Colonic mucosa (tissue), 4 donors: ENCODE measurements at regions not wholly inside any gene's neighbourhood (a gene's known extent, or its start where the extent isn't known, plus 50 kb on each side); places are given as distances from the start of the nearest gene placed in this dataset.

ENCODE experiments used
- DNase-seq: peaks from one replicate; pipeline ENCODE4 v3.0.0-alpha.2; 2020
- H3K27ac ChIP-seq: fragments of 200-600 bp; one replicate; pipeline ENCODE4 v1.8.0; 2021
- H3K27me3 ChIP-seq: fragments of 200-600 bp; one replicate; pipeline ENCODE4 v1.8.0; 2021
- H3K36me3 ChIP-seq: fragments of 200-600 bp; one replicate; pipeline ENCODE4 v1.8.0; 2021
- H3K4me1 ChIP-seq: fragments of 200-600 bp; one replicate; pipeline ENCODE4 v1.8.0; 2021; ENCODE audit warnings: mild to moderate bottlenecking
- H3K4me3 ChIP-seq: fragments of 200-600 bp; one replicate; pipeline ENCODE4 v1.8.0; 2021
- H3K9ac ChIP-seq, 2 donors: one replicate each; pipeline ENCODE4 v1.7.0; 2013; ENCODE audit warnings: control low read depth in 2 of 2, low read depth in 2 of 2, low read length in 2 of 2
- H3K9me3 ChIP-seq: fragments of 200-600 bp; one replicate; pipeline ENCODE4 v1.8.0; 2021
- intact Hi-C: fragments of 100-400 bp; cut with DNase I; formaldehyde crosslinking; loops from one replicate; pipeline ENCODE4 v1.14.1; 2022
- TF ChIP-seq, protein P1 (sequence below): fragments of 200-600 bp; IDR thresholded peaks from one replicate; pipeline ENCODE4 v1.8.0; 2022; ENCODE audit warnings: antibody characterized with exemption, mild to moderate bottlenecking
- donor health status: healthy.
- donor health status: DM: no; HTN: no; CAD: no.
- donor health status: DM: no; HTN: no; CAD: no.

DNA sequence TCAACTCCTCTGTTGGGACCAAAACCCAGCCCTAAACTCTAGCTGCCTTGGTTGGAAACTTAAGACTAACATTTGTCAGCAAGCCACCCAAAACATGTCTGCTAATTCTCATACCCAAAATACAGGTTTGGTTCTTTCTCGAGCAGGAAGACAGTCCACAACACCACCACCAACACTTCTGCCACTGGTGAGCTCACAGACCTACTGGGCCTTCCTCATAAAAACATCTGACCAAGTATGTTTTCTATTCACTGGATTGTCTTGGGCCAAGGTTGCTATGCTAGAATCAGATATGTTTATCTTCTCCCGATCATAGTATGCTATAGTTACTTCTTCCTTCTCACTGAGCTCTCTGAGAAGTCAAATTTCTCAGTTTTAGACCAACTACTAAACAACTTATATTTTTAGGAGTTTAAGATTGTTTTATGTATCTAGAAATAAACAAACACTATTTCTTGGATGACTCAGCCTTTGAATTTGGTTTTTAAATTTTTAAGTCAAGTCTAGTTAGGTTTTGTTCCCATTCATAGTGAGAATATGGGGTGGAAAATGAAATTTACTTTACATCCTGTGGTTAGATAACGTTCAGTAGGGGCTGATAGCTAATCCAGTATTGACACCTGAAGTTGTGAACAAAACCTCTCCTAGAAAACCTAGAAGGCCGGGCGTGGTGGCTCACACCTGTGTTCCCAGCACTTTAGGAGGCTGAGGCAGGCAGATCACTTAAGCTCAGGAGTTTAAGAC lies 360.5 kb downstream of the RSL24D1 start:
- no peak for DNase-seq
- Histone ChIP-seq H3K9me3 (no peaks in the 10 kb centered on the region), H3K27ac (no peak overlapping the region), H3K36me3 (no peaks in the 10 kb centered on the region), H3K4me3 (no peak overlapping the region), H3K4me1 (no peaks in the 10 kb centered on the region), H3K9ac (no peak overlapping the region), H3K27me3 (no peaks in the 10 kb centered on the region)
- TF ChIP-seq, protein P1, sequence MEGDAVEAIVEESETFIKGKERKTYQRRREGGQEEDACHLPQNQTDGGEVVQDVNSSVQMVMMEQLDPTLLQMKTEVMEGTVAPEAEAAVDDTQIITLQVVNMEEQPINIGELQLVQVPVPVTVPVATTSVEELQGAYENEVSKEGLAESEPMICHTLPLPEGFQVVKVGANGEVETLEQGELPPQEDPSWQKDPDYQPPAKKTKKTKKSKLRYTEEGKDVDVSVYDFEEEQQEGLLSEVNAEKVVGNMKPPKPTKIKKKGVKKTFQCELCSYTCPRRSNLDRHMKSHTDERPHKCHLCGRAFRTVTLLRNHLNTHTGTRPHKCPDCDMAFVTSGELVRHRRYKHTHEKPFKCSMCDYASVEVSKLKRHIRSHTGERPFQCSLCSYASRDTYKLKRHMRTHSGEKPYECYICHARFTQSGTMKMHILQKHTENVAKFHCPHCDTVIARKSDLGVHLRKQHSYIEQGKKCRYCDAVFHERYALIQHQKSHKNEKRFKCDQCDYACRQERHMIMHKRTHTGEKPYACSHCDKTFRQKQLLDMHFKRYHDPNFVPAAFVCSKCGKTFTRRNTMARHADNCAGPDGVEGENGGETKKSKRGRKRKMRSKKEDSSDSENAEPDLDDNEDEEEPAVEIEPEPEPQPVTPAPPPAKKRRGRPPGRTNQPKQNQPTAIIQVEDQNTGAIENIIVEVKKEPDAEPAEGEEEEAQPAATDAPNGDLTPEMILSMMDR: no peak
- intact Hi-C loops: no loop called here

DNA sequence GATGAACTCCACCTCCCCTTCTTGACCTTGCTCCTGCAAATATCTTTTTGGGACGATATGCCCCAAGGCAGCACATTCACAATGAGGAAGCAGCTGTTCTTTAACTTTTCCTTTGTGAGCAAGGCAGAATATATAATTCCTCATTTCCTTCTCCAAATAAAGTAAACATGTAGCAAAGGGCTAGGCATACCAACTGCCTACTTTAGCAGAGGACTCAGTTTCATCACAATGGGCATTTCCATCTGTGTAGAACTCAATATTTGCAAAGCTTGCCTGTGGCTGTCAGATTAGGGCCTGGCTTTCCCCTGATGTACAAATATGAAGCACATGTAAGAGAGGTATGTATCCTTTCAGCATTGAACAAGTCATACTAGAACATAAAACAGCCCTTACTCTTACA lies 366.9 kb downstream of the RSL24D1 start:
- H3K36me3 ChIP-seq: no peaks in the 10 kb centered on the region
- H3K27ac ChIP-seq: no peak overlapping the region
- no peak overlapping the region for H3K4me3 ChIP-seq
- H3K27me3 ChIP-seq: no peaks in the 10 kb centered on the region
- no peaks in the 10 kb centered on the region for H3K9me3 ChIP-seq
- TF ChIP-seq, protein P1: no peak
- no peak for DNase-seq
- H3K9ac ChIP-seq: no peak overlapping the region
- no peaks in the 10 kb centered on the region for H3K4me1 ChIP-seq
- intact Hi-C loops: no loop called here

DNA sequence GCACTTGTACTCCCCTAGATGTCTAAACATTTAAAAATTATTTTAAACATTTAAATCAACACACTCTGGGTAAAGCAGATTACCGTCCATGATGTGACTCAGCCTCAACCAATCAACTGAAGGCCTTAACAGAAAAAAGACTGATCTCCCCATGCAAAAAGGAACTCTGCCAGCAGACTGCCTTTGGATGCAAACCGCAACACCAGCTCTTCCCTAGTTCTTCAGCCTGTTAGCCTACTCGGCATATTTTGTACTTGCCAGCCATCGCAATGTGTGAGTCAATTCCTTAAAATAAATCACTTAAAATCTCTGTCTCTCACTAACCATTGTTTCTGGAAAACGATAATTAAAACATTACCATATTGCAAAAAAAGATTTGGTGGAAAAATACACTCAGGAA lies 375.9 kb downstream of the RSL24D1 start:
- H3K4me3 ChIP-seq: no peak overlapping the region
- H3K27ac ChIP-seq: no peak overlapping the region
- DNase-seq: no peak
- H3K4me1 ChIP-seq: no peaks in the 10 kb centered on the region
- H3K36me3 ChIP-seq: no peaks in the 10 kb centered on the region
- H3K9ac ChIP-seq: no peak overlapping the region
- intact Hi-C loops: no loop called here
- H3K27me3 ChIP-seq: no peaks in the 10 kb centered on the region
- TF ChIP-seq, protein P1: no peak
- no peaks in the 10 kb centered on the region for H3K9me3 ChIP-seq

DNA sequence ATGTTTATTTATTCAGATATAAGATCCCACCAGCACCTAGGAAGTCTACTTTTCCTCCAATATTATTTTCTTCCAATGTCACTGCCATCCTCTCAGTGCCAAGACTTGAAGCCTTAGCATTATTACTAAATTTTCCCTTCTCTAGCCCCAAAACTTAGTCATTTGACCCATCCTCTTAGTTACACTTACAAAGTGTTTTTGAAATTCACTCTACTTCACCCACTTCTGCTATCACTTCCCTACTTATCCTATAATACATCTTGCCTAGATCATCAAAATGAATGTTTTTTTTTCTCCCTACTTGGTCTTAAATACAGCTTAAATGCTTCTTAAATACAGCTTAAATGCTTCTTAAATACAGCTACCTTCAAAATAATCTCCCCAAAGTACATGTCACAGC lies 376.6 kb downstream of the RSL24D1 start:
- no peaks in the 10 kb centered on the region for H3K9me3 ChIP-seq
- TF ChIP-seq, protein P1: no peak
- no peaks in the 10 kb centered on the region for H3K27me3 ChIP-seq
- no peak overlapping the region for H3K4me3 ChIP-seq
- DNase-seq: no peak
- no peak overlapping the region for H3K9ac ChIP-seq
- no peaks in the 10 kb centered on the region for H3K4me1 ChIP-seq
- no peak overlapping the region for H3K27ac ChIP-seq
- intact Hi-C loops: no loop called here
- no peaks in the 10 kb centered on the region for H3K36me3 ChIP-seq

DNA sequence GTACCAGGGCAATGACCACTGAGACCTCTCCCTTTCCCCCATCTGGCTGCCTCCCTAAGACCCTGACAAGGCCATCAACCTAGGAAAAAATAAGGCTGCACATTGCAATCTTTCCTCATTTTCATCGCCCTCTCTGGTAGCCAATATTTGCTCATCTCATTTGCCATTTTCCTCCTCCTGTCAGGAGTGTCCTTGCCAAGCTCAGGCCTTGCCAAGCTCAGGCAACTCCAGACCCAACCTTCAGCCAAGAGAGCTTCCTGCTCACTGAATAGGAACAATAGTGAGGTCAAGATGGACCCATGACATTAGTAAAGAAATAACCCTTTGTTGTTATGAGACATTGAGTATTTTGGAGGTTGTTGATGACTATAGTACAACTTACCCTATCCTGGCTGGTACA lies 380.3 kb downstream of the RSL24D1 start:
- intact Hi-C loops: no loop called here
- no peaks in the 10 kb centered on the region for H3K9me3 ChIP-seq
- TF ChIP-seq, protein P1: no peak
- H3K4me3 ChIP-seq: no peak overlapping the region
- H3K4me1 ChIP-seq: no peaks in the 10 kb centered on the region
- no peaks in the 10 kb centered on the region for H3K27me3 ChIP-seq
- H3K36me3 ChIP-seq: no peaks in the 10 kb centered on the region
- DNase-seq: no peak
- H3K9ac ChIP-seq: no peak overlapping the region
- H3K27ac ChIP-seq: no peak overlapping the region
